Epithelial cell of proximal tubule (primary cell): ENCODE measurements at regions not wholly inside any gene's neighbourhood (a gene's known extent, or its start where the extent isn't known, plus 50 kb on each side); places are given as distances from the start of the nearest gene placed in this dataset.

Experiments used
- DNase-seq: peaks from one replicate; pipeline ENCODE4 v3.0.0-alpha.2; 2011; ENCODE audit warnings: low read depth
- H3K4me3 ChIP-seq: 2 replicates; pipeline ENCODE4 v1.5.1; 2011; ENCODE audit warnings: low read depth, mild to moderate bottlenecking, low read length
- CTCF ChIP-seq: conservative IDR thresholded peaks from 2 replicates; pipeline ENCODE4 v1.5.1; 2012; ENCODE audit warnings: low read depth, mild to moderate bottlenecking, low read length

GRCh38 chr6:163744256-163744925 lies 329.9 kb downstream of the QKI start:
- no peak for TF ChIP-seq CTCF
- DNase-seq = no peak
- H3K4me3 ChIP-seq = no peak overlapping the region

GRCh38 chr6:163743796-163744195 lies 329.3 kb downstream of the QKI start:
- DNase-seq = no peak
- H3K4me3 ChIP-seq = no peak overlapping the region
- TF ChIP-seq CTCF = no peak

GRCh38 chr6:163741743-163742363 lies 327.3 kb downstream of the QKI start:
- DNase-seq = no peak
- H3K4me3 ChIP-seq = no peak overlapping the region
- no peak for TF ChIP-seq CTCF

- no peak overlapping the region for H3K4me3 ChIP-seq
- no peak for TF ChIP-seq CTCF
- no peak for DNase-seq
Observed at GRCh38 chr6:163741342-163741741, 326.8 kb downstream of the QKI start.

- no peak overlapping the region for H3K4me3 ChIP-seq
- TF ChIP-seq CTCF = no peak
- no peak for DNase-seq
Observed at GRCh38 chr6:163739966-163740365, 325.4 kb downstream of the QKI start.

- DNase-seq = no peak
- H3K4me3 ChIP-seq = no peak overlapping the region
- TF ChIP-seq CTCF = no peak
Observed at GRCh38 chr6:163739408-163739725, 324.8 kb downstream of the QKI start.
